ENCODE measurements at regions not wholly inside any gene's neighbourhood (a gene's known extent, or its start where the extent isn't known, plus 50 kb on each side); places are given as distances from the start of the nearest gene placed in this dataset.

DNA sequence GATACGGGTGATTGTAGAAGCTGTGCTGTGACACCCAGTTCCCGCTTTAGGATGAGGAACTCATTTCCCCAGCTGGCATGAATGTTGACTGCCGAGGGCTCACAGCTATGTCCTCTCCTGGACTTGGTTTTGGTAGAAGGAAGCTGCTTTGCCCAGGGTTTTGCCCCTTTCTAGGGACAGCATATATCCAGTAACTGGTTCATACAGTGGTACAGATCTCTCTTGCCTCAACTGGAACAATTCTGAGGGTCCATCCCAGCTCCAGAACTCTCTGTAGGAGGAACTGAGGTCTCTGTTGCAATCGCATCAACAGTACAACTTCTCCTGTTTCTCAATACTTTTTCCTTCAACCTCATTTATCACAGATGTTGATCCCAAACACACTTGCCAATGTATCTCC lies 54.5 kb upstream of the FNDC3B start:
- H3K27ac ChIP-seq (ENCODE audit: control insufficient read depth, insufficient read depth, low read length), result no peak overlapping the region
- no peaks in the 10 kb centered on the region for H3K36me3 ChIP-seq (ENCODE audit: control insufficient read depth in 2 of 2, extremely low read depth in 1 of 2, insufficient read depth in 2 of 2, low read length in 2 of 2)
- no peaks in the 10 kb centered on the region for H3K9me3 ChIP-seq (ENCODE audit: control insufficient read depth, low read depth, low read length)
- H4K20me1 ChIP-seq (ENCODE audit: control insufficient read depth, extremely low read depth, insufficient read depth, low read length), result no peaks in the 10 kb centered on the region
- dilution Hi-C loops (cut with MboI; ENCODE audit: extremely low pct_ligation_motif_present, low sequenced_read_pairs), result no loop called here
- H3K9me1 ChIP-seq (ENCODE audit: control insufficient read depth, extremely low read depth, insufficient read depth, low read length), result no peaks in the 10 kb centered on the region
- H3K27me3 ChIP-seq (ENCODE audit: control insufficient read depth, extremely low read depth, insufficient read depth, low read length), result no peaks in the 10 kb centered on the region
- no peak for FAIRE-seq
- H3K4me3 ChIP-seq (ENCODE audit: control insufficient read depth in 2 of 3, extremely low read depth in 1 of 3, insufficient read depth in 2 of 3, low read depth in 1 of 3, low read length in 3 of 3), result no peak overlapping the region
- no peak for TF ChIP-seq EZH2 (IDR thresholded peaks at IDR 0.05; ENCODE audit: low read length)
- TF ChIP-seq, protein P1, sequence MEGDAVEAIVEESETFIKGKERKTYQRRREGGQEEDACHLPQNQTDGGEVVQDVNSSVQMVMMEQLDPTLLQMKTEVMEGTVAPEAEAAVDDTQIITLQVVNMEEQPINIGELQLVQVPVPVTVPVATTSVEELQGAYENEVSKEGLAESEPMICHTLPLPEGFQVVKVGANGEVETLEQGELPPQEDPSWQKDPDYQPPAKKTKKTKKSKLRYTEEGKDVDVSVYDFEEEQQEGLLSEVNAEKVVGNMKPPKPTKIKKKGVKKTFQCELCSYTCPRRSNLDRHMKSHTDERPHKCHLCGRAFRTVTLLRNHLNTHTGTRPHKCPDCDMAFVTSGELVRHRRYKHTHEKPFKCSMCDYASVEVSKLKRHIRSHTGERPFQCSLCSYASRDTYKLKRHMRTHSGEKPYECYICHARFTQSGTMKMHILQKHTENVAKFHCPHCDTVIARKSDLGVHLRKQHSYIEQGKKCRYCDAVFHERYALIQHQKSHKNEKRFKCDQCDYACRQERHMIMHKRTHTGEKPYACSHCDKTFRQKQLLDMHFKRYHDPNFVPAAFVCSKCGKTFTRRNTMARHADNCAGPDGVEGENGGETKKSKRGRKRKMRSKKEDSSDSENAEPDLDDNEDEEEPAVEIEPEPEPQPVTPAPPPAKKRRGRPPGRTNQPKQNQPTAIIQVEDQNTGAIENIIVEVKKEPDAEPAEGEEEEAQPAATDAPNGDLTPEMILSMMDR (optimal IDR thresholded peaks at IDR 0.05 in 1 of 3, IDR thresholded peaks at IDR 0.05 in 1 of 3, conservative IDR thresholded peaks at IDR 0.05 in 1 of 3; ENCODE audit: extremely low read depth in 1 of 3, insufficient read depth in 2 of 3, low read length in 3 of 3), result no peak
- no peaks in the 10 kb centered on the region for H3K4me1 ChIP-seq (ENCODE audit: control insufficient read depth, extremely low read depth, insufficient read depth, low read length)
- no peak overlapping the region for H3K4me2 ChIP-seq (ENCODE audit: control insufficient read depth, extremely low read depth, insufficient read depth, low read depth, low read length)
- H2AFZ ChIP-seq (ENCODE audit: control insufficient read depth, low read length), result no peak overlapping the region
- no peak for DNase-seq (ENCODE audit: low read depth, low spot score)
- no peak overlapping the region for H3K9ac ChIP-seq (ENCODE audit: control insufficient read depth, extremely low read depth, insufficient read depth, low read length)
- no peaks in the 10 kb centered on the region for H3K79me2 ChIP-seq (ENCODE audit: control insufficient read depth, insufficient read depth, low read length)

DNA sequence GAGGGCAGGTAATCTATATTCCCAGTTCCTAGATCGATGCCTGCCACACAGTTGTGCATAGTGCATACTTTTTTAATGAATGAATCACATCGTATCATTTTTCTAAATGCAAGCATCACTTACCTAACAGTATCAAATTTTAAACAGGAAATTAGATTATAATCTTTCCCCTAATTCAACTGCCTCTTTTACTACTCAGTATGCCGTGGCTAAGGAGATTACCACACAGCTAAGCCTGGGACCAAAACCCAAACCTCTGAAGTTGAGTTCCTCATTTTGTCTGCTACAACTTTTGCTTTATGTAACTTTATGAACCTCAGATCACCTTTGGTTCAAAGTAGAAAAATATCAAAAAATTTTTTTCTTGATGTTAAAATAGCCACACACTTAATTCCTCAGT lies 53.2 kb upstream of the FNDC3B start:
- no peaks in the 10 kb centered on the region for H4K20me1 ChIP-seq (ENCODE audit: control insufficient read depth, extremely low read depth, insufficient read depth, low read length)
- DNase-seq (ENCODE audit: low read depth, low spot score) (no peak), FAIRE-seq (no peak)
- no peaks in the 10 kb centered on the region for H3K9me3 ChIP-seq (ENCODE audit: control insufficient read depth, low read depth, low read length)
- dilution Hi-C loops (cut with MboI; ENCODE audit: extremely low pct_ligation_motif_present, low sequenced_read_pairs), result no loop called here
- no peak overlapping the region for H3K4me3 ChIP-seq (ENCODE audit: control insufficient read depth in 2 of 3, extremely low read depth in 1 of 3, insufficient read depth in 2 of 3, low read depth in 1 of 3, low read length in 3 of 3)
- no peaks in the 10 kb centered on the region for H3K4me1 ChIP-seq (ENCODE audit: control insufficient read depth, extremely low read depth, insufficient read depth, low read length)
- H3K79me2 ChIP-seq (ENCODE audit: control insufficient read depth, insufficient read depth, low read length), result no peaks in the 10 kb centered on the region
- TF ChIP-seq, protein P1 (optimal IDR thresholded peaks at IDR 0.05 in 1 of 3, IDR thresholded peaks at IDR 0.05 in 1 of 3, conservative IDR thresholded peaks at IDR 0.05 in 1 of 3; ENCODE audit: extremely low read depth in 1 of 3, insufficient read depth in 2 of 3, low read length in 3 of 3), result no peak
- no peak for TF ChIP-seq EZH2 (IDR thresholded peaks at IDR 0.05; ENCODE audit: low read length)
- no peak overlapping the region for H2AFZ ChIP-seq (ENCODE audit: control insufficient read depth, low read length)
- no peak overlapping the region for H3K4me2 ChIP-seq (ENCODE audit: control insufficient read depth, extremely low read depth, insufficient read depth, low read depth, low read length)
- H3K27ac ChIP-seq (ENCODE audit: control insufficient read depth, insufficient read depth, low read length), result no peak overlapping the region
- no peaks in the 10 kb centered on the region for H3K36me3 ChIP-seq (ENCODE audit: control insufficient read depth in 2 of 2, extremely low read depth in 1 of 2, insufficient read depth in 2 of 2, low read length in 2 of 2)
- H3K9ac ChIP-seq (ENCODE audit: control insufficient read depth, extremely low read depth, insufficient read depth, low read length), result no peak overlapping the region
- H3K9me1 ChIP-seq (ENCODE audit: control insufficient read depth, extremely low read depth, insufficient read depth, low read length), result no peaks in the 10 kb centered on the region
- no peaks in the 10 kb centered on the region for H3K27me3 ChIP-seq (ENCODE audit: control insufficient read depth, extremely low read depth, insufficient read depth, low read length)

Measured in keratinocyte (primary cell).